HG02623 (cell line): ENCODE measurements at regions not wholly inside any gene's neighbourhood (a gene's known extent, or its start where the extent isn't known, plus 50 kb on each side); places are given as distances from the start of the nearest gene placed in this dataset.
"Not testable (repeated sequence)": the region's sequence is repeated elsewhere in the genome, so short reads cannot be mapped to it uniquely, and the experiment has no call there.

ENCODE experiments used
- ATAC-seq: cut with Tn5 transposase; IDR thresholded peaks from one replicate; pipeline ENCODE4 v1.9.1; 2021; ENCODE audit warnings: moderate library complexity; ENCODE audit not compliant: unreplicated experiment

- ATAC-seq: no peak
These were observed 830.6 kb upstream of the SLITRK5 start for GRCh38 chr13:86840250-86841191.

- no peak for ATAC-seq
These were observed 829.9 kb upstream of the SLITRK5 start for GRCh38 chr13:86841264-86841663.

- no peak for ATAC-seq
These were observed 824.7 kb upstream of the SLITRK5 start for GRCh38 chr13:86846501-86846900.

GRCh38 chr13:86848716-86849115, 822.5 kb upstream of the SLITRK5 start:
- ATAC-seq: no peak

- ATAC-seq: no peak
These were observed 814.2 kb upstream of the SLITRK5 start for GRCh38 chr13:86856991-86857390.

- no peak for ATAC-seq
These were observed 813.0 kb upstream of the SLITRK5 start for GRCh38 chr13:86858216-86858615.

- no peak for ATAC-seq
These were observed 809.0 kb upstream of the SLITRK5 start for GRCh38 chr13:86862137-86862536.

- no peak for ATAC-seq
These were observed 806.8 kb upstream of the SLITRK5 start for GRCh38 chr13:86864376-86864775.

GRCh38 chr13:86870444-86870843, 800.7 kb upstream of the SLITRK5 start:
- no peak for ATAC-seq

GRCh38 chr13:86877441-86877840, 793.7 kb upstream of the SLITRK5 start:
- ATAC-seq: no peak

GRCh38 chr13:86878781-86879180, 792.4 kb upstream of the SLITRK5 start:
- no peak for ATAC-seq

GRCh38 chr13:86881390-86881789, 789.8 kb upstream of the SLITRK5 start:
- ATAC-seq: no peak

GRCh38 chr13:86882107-86882506, 789.1 kb upstream of the SLITRK5 start:
- no peak for ATAC-seq

GRCh38 chr13:86882835-86883234, 788.3 kb upstream of the SLITRK5 start:
- no peak for ATAC-seq

GRCh38 chr13:86892330-86892729, 778.8 kb upstream of the SLITRK5 start:
- ATAC-seq: no peak

- no peak for ATAC-seq
These were observed 770.3 kb upstream of the SLITRK5 start for GRCh38 chr13:86900906-86901305.

GRCh38 chr13:86906127-86906874, 764.9 kb upstream of the SLITRK5 start:
- no peak for ATAC-seq

- ATAC-seq: no peak
These were observed 764.0 kb upstream of the SLITRK5 start for GRCh38 chr13:86907156-86907555.

GRCh38 chr13:86909318-86909717, 761.9 kb upstream of the SLITRK5 start:
- no peak for ATAC-seq

- ATAC-seq: no peak
These were observed 756.4 kb upstream of the SLITRK5 start for GRCh38 chr13:86914757-86915156.

- ATAC-seq: not testable (repeated sequence)
These were observed 753.7 kb upstream of the SLITRK5 start for GRCh38 chr13:86917438-86917837.

GRCh38 chr13:86918682-86919081, 752.5 kb upstream of the SLITRK5 start:
- no peak for ATAC-seq
